Keratinocyte (primary cell): ENCODE measurements at regions not wholly inside any gene's neighbourhood (a gene's known extent, or its start where the extent isn't known, plus 50 kb on each side); places are given as distances from the start of the nearest gene placed in this dataset.

ENCODE experiments used
- DNase-seq: peaks from one replicate; pipeline ENCODE4 v3.0.0-alpha.2; 2011; ENCODE audit warnings: low read depth, missing footprints, low spot score
- FAIRE-seq: peaks from 2 replicates; lab custom pipeline; 2011; peaks lifted over from hg19 to GRCh38; lab: Jason Lieb, UNC
- H2AFZ ChIP-seq: 2 replicates; pipeline ENCODE4 v1.6.0; 2012; ENCODE audit warnings: low read length, control low read depth, inconsistent platforms; ENCODE audit not compliant: control insufficient read depth
- H3K27ac ChIP-seq: 2 replicates; pipeline ENCODE4 v1.5.1; 2011; ENCODE audit warnings: low read length; ENCODE audit not compliant: control insufficient read depth, insufficient read depth
- H3K27me3 ChIP-seq: 3 replicates; pipeline ENCODE4 v1.6.0; 2011; ENCODE audit warnings: low read length; ENCODE audit not compliant: control insufficient read depth, insufficient read depth; ENCODE audit errors: extremely low read depth
- H3K36me3 ChIP-seq, 2 experiments: 2 replicates in 1 of 2; 3 replicates in 1 of 2; pipeline ENCODE4 v1.5.1; 2011; ENCODE audit warnings: low read length in 2 of 2, mild to moderate bottlenecking in 1 of 2; ENCODE audit not compliant: control insufficient read depth in 2 of 2, insufficient read depth in 2 of 2; ENCODE audit errors: extremely low read depth in 1 of 2
- H3K4me1 ChIP-seq: 3 replicates; pipeline ENCODE4 v1.5.1; 2011; ENCODE audit warnings: low read length; ENCODE audit not compliant: control insufficient read depth, insufficient read depth; ENCODE audit errors: extremely low read depth
- H3K4me2 ChIP-seq: 3 replicates; pipeline ENCODE4 v1.6.0; 2011; ENCODE audit warnings: low read depth, low read length; ENCODE audit not compliant: control insufficient read depth, insufficient read depth; ENCODE audit errors: extremely low read depth
- H3K4me3 ChIP-seq, 3 experiments: fragments of 200-600 bp in 1 of 3; sonication (generic) in 1 of 3; 2 replicates in 2 of 3; 3 replicates in 1 of 3; pipeline ENCODE4 v1.5.1; 2011 to 2016; ENCODE audit warnings: low read length in 3 of 3, mild to moderate bottlenecking in 3 of 3, control low read depth in 2 of 3, inconsistent platforms in 1 of 3, low read depth in 1 of 3, mixed read lengths in 1 of 3, mixed run types in 1 of 3, moderate library complexity in 1 of 3; ENCODE audit not compliant: control insufficient read depth in 2 of 3, insufficient read depth in 2 of 3; ENCODE audit errors: extremely low read depth in 1 of 3
- H3K79me2 ChIP-seq: 2 replicates; pipeline ENCODE4 v1.6.0; 2012; ENCODE audit warnings: low read length; ENCODE audit not compliant: control insufficient read depth, insufficient read depth
- H3K9ac ChIP-seq: 3 replicates; pipeline ENCODE4 v1.6.0; 2011; ENCODE audit warnings: low read length; ENCODE audit not compliant: control insufficient read depth, insufficient read depth; ENCODE audit errors: extremely low read depth
- H3K9me1 ChIP-seq: 3 replicates; pipeline ENCODE4 v1.6.0; 2011; ENCODE audit warnings: low read length; ENCODE audit not compliant: control insufficient read depth, insufficient read depth; ENCODE audit errors: extremely low read depth
- H3K9me3 ChIP-seq: 2 replicates; pipeline ENCODE4 v1.5.1; 2012; ENCODE audit warnings: low read depth, low read length; ENCODE audit not compliant: control insufficient read depth
- H4K20me1 ChIP-seq: 3 replicates; pipeline ENCODE4 v1.6.0; 2011; ENCODE audit warnings: low read length; ENCODE audit not compliant: control insufficient read depth, insufficient read depth; ENCODE audit errors: extremely low read depth
- EZH2 ChIP-seq: IDR thresholded peaks from one replicate; pipeline ENCODE4 v1.6.1; 2012; ENCODE audit warnings: inconsistent platforms, mild to moderate bottlenecking, low read length, moderate library complexity
- dilution Hi-C: fragments of 300-500 bp; cut with MboI; formaldehyde crosslinking; loops from one replicate; pipeline ENCODE4 v1.7.0; 2020; ENCODE audit warnings: low sequenced_read_pairs; ENCODE audit not compliant: extremely low pct_ligation_motif_present
- TF ChIP-seq, protein P1 (sequence below), 3 experiments: IDR thresholded peaks in 1 of 3; conservative IDR thresholded peaks in 1 of 3; optimal IDR thresholded peaks in 1 of 3; 2 replicates in 2 of 3; 3 replicates in 1 of 3; pipeline versions ENCODE3 to v1.5.1; 2011; ENCODE audit warnings: low read length in 3 of 3, mild to moderate bottlenecking in 3 of 3, moderate library complexity in 2 of 3, control low read depth in 1 of 3, inconsistent platforms in 1 of 3; ENCODE audit not compliant: insufficient read depth in 2 of 3; ENCODE audit errors: extremely low read depth in 1 of 3

DNA sequence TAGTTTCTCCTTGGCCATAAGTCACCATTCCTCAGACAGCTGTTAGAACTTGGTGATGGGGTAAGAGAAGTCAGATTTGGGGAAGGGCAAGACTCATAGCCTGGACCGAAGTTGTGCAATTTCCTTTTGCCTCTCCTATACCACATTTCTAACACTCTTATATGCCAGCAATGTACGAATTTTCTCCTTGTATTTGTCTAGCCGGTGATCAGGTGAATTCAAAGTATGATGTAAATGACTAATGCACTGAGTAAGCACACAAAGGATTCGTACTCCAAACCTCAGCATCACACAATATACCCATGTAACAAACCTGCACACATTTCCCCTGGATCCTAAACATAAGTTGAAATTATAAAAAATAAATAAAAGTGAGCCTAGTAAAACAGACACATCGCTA lies 1143.5 kb upstream of the CELF4 start:
- peak; percentile 65 for FAIRE-seq
- H3K79me2 ChIP-seq, result no peaks in the 10 kb centered on the region
- no peaks in the 10 kb centered on the region for H3K36me3 ChIP-seq
- H4K20me1 ChIP-seq, result no peaks in the 10 kb centered on the region
- no peaks in the 10 kb centered on the region for H3K9me1 ChIP-seq
- no peak overlapping the region for H2AFZ ChIP-seq
- no peaks in the 10 kb centered on the region for H3K27me3 ChIP-seq
- no peak for DNase-seq
- H3K4me3 ChIP-seq, result no peak overlapping the region
- H3K9ac ChIP-seq, result no peak overlapping the region
- H3K4me1 ChIP-seq, result no peaks in the 10 kb centered on the region
- TF ChIP-seq, protein P1, sequence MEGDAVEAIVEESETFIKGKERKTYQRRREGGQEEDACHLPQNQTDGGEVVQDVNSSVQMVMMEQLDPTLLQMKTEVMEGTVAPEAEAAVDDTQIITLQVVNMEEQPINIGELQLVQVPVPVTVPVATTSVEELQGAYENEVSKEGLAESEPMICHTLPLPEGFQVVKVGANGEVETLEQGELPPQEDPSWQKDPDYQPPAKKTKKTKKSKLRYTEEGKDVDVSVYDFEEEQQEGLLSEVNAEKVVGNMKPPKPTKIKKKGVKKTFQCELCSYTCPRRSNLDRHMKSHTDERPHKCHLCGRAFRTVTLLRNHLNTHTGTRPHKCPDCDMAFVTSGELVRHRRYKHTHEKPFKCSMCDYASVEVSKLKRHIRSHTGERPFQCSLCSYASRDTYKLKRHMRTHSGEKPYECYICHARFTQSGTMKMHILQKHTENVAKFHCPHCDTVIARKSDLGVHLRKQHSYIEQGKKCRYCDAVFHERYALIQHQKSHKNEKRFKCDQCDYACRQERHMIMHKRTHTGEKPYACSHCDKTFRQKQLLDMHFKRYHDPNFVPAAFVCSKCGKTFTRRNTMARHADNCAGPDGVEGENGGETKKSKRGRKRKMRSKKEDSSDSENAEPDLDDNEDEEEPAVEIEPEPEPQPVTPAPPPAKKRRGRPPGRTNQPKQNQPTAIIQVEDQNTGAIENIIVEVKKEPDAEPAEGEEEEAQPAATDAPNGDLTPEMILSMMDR (optimal IDR thresholded peaks at IDR 0.05 in 1 of 3, IDR thresholded peaks at IDR 0.05 in 1 of 3, conservative IDR thresholded peaks at IDR 0.05 in 1 of 3; ENCODE audit: extremely low read depth in 1 of 3, insufficient read depth in 2 of 3, low read length in 3 of 3), result no peak
- TF ChIP-seq EZH2, result no peak
- no peaks in the 10 kb centered on the region for H3K9me3 ChIP-seq
- no peak overlapping the region for H3K27ac ChIP-seq
- no peak overlapping the region for H3K4me2 ChIP-seq
- dilution Hi-C loops, result no loop called here

DNA sequence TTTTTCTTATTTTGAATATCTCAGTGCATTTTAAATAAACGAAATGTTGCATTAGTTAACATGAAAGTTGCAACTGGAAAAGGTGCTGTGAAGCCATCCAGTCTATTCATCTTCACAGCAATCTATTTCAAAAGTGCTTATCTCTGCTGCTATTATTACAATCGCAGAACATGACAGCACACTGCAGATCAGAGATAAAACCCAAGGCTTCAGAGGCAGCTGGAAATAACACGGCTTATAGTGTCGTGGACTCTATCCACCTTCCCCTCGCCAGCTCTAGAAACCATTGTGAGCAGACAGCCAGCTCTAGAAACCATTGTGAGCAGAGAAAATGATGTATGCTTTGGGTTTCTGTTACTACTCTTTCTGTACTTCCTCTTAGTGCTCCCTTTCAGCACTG lies 1140.8 kb upstream of the CELF4 start:
- DNase-seq, result no peak
- no peak for FAIRE-seq
- dilution Hi-C loops, result no loop called here
- no peak overlapping the region for H2AFZ ChIP-seq
- no peaks in the 10 kb centered on the region for H3K27me3 ChIP-seq
- H3K9me1 ChIP-seq, result no peaks in the 10 kb centered on the region
- H3K9me3 ChIP-seq, result no peaks in the 10 kb centered on the region
- no peak overlapping the region for H3K4me3 ChIP-seq
- H3K27ac ChIP-seq, result no peak overlapping the region
- H3K79me2 ChIP-seq, result no peaks in the 10 kb centered on the region
- TF ChIP-seq, protein P1 (optimal IDR thresholded peaks at IDR 0.05 in 1 of 3, IDR thresholded peaks at IDR 0.05 in 1 of 3, conservative IDR thresholded peaks at IDR 0.05 in 1 of 3; ENCODE audit: extremely low read depth in 1 of 3, insufficient read depth in 2 of 3, low read length in 3 of 3), result no peak
- H3K36me3 ChIP-seq, result no peaks in the 10 kb centered on the region
- no peaks in the 10 kb centered on the region for H4K20me1 ChIP-seq
- no peak overlapping the region for H3K4me2 ChIP-seq
- no peaks in the 10 kb centered on the region for H3K4me1 ChIP-seq
- no peak overlapping the region for H3K9ac ChIP-seq
